ENCODE measurements at regions not wholly inside any gene's neighbourhood (a gene's known extent, or its start where the extent isn't known, plus 50 kb on each side); places are given as distances from the start of the nearest gene placed in this dataset.

- TF ChIP-seq CTCF (conservative IDR thresholded peaks at IDR 0.05; ENCODE audit: low read length) (no peak), EZH2phosphoT487 (IDR thresholded peaks at IDR 0.05; ENCODE audit: borderline replicate concordance) (no peak)
Measured at GRCh38 chr2:150046810-150047209, 440.7 kb downstream of the RND3 start.

All from Loucy (cell line).